ENCODE measurements at regions not wholly inside any gene's neighbourhood (a gene's known extent, or its start where the extent isn't known, plus 50 kb on each side); places are given as distances from the start of the nearest gene placed in this dataset.

DNA sequence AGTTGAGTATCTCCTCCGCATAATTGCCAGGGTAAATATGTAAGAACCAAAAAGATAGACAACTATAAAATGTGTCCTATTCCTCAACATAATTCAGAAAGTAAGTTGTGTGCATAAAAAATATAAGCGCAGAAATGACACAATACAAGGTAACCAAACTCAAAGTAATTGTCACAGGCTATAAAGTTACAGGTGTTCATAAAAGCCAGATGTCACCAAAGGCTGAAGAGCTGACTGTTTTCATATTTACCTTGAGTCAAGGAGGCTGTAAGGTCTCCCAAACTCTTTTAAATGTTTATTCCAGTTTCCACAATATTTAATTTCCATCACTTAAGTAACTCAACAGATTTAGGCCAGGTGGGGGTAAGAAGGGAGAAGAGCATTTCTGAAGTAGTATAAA is 192.2 kb upstream of the MARCKS start:
- ATAC-seq (no peak), DNase-seq (ENCODE audit: low read depth, low spot score) (no peak)
- H3K4me3 ChIP-seq (replicated peaks in 1 of 2; ENCODE audit: low read depth in 1 of 2, low read length in 2 of 2), result no peak overlapping the region
- H3K27ac ChIP-seq (ENCODE audit: low read depth, low read length), result no peak overlapping the region
- POLR2A ChIA-PET, result no interaction called here
- BruUV-seq (replicated peaks), result no TSS peak
- H3K9ac ChIP-seq (ENCODE audit: low read length), result no peak overlapping the region
- RAD21 ChIA-PET (ENCODE audit: low non-redundant PET in 1 of 2, low total read pairs in 2 of 2, uncharacterized antibody in 2 of 2, unreplicated experiment in 2 of 2), result interaction anchor here in 1 of 2 experiments (0.6 kb wide), 1 partner anchor 50 kb away, joined by 4 read pairs; no protein-coding TSS in a partner anchor
- intact Hi-C loops (cut with micrococcal nuclease), result no loop called here
- no peak overlapping the region for H2AFZ ChIP-seq (ENCODE audit: low read depth, low read length, poor library complexity, severe bottlenecking)
- H3K4me2 ChIP-seq (ENCODE audit: low read length), result no peak overlapping the region
- no peaks in the 10 kb centered on the region for H3K4me1 ChIP-seq (ENCODE audit: control insufficient read depth in 1 of 2, insufficient read depth in 2 of 2, low read length in 2 of 2)
- no peaks in the 10 kb centered on the region for H3K79me2 ChIP-seq (ENCODE audit: insufficient read depth, low read length)
- H3K9me2 ChIP-seq (ENCODE audit: insufficient read depth), result no peaks in the 10 kb centered on the region
- no peaks in the 10 kb centered on the region for H4K20me1 ChIP-seq (ENCODE audit: insufficient read depth)
- no peaks in the 10 kb centered on the region for H3K27me3 ChIP-seq (ENCODE audit: insufficient read depth, low read length)
- TF ChIP-seq RAD21 (IDR thresholded peaks at IDR 0.05; ENCODE audit: low read depth) (no peak), SP1 (IDR thresholded peaks at IDR 0.05; ENCODE audit: low read depth) (no peak), YY1 (IDR thresholded peaks at IDR 0.05; ENCODE audit: extremely low read depth, insufficient replicate concordance, low read depth, low read length) (no peak), ZFX (IDR thresholded peaks at IDR 0.05) (no peak), POLR2AphosphoS5 (IDR thresholded peaks at IDR 0.05; ENCODE audit: low read depth, low read length) (no peak), EZH2 (IDR thresholded peaks at IDR 0.05) (no peak), ELF1 (IDR thresholded peaks at IDR 0.05; ENCODE audit: borderline replicate concordance, low read depth) (no peak), SIN3A (IDR thresholded peaks at IDR 0.05; ENCODE audit: low read depth) (no peak), ZNF274 (IDR thresholded peaks at IDR 0.05; ENCODE audit: low read depth, low read length) (no peak), FOSL1 (IDR thresholded peaks at IDR 0.05; ENCODE audit: low read depth) (no peak), POLR2A (IDR thresholded peaks at IDR 0.05; ENCODE audit: borderline replicate concordance, extremely low read depth, insufficient read depth, insufficient read length) (no peak)
- TF ChIP-seq, protein P1, sequence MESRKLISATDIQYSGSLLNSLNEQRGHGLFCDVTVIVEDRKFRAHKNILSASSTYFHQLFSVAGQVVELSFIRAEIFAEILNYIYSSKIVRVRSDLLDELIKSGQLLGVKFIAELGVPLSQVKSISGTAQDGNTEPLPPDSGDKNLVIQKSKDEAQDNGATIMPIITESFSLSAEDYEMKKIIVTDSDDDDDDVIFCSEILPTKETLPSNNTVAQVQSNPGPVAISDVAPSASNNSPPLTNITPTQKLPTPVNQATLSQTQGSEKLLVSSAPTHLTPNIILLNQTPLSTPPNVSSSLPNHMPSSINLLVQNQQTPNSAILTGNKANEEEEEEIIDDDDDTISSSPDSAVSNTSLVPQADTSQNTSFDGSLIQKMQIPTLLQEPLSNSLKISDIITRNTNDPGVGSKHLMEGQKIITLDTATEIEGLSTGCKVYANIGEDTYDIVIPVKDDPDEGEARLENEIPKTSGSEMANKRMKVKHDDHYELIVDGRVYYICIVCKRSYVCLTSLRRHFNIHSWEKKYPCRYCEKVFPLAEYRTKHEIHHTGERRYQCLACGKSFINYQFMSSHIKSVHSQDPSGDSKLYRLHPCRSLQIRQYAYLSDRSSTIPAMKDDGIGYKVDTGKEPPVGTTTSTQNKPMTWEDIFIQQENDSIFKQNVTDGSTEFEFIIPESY (IDR thresholded peaks at IDR 0.05; ENCODE audit: extremely low read depth, insufficient replicate concordance, low read length), result no peak
- TF ChIP-seq, protein P2, sequence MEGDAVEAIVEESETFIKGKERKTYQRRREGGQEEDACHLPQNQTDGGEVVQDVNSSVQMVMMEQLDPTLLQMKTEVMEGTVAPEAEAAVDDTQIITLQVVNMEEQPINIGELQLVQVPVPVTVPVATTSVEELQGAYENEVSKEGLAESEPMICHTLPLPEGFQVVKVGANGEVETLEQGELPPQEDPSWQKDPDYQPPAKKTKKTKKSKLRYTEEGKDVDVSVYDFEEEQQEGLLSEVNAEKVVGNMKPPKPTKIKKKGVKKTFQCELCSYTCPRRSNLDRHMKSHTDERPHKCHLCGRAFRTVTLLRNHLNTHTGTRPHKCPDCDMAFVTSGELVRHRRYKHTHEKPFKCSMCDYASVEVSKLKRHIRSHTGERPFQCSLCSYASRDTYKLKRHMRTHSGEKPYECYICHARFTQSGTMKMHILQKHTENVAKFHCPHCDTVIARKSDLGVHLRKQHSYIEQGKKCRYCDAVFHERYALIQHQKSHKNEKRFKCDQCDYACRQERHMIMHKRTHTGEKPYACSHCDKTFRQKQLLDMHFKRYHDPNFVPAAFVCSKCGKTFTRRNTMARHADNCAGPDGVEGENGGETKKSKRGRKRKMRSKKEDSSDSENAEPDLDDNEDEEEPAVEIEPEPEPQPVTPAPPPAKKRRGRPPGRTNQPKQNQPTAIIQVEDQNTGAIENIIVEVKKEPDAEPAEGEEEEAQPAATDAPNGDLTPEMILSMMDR (IDR thresholded peaks at IDR 0.05 in 2 of 3, conservative IDR thresholded peaks at IDR 0.05 in 1 of 3; ENCODE audit: borderline replicate concordance in 1 of 3, insufficient read depth in 1 of 3, low read depth in 2 of 3, low read length in 2 of 3), result no peak
- TF ChIP-seq, protein P3, sequence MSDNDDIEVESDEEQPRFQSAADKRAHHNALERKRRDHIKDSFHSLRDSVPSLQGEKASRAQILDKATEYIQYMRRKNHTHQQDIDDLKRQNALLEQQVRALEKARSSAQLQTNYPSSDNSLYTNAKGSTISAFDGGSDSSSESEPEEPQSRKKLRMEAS (IDR thresholded peaks at IDR 0.05), result no peak
- no peaks in the 10 kb centered on the region for H3K36me3 ChIP-seq (ENCODE audit: control insufficient read depth in 1 of 2, insufficient read depth in 2 of 2, low read length in 2 of 2)
- CTCF ChIA-PET, result no interaction called here
- H3K9me3 ChIP-seq (ENCODE audit: control insufficient read depth in 1 of 2, insufficient read depth in 1 of 2, low read depth in 1 of 2, low read length in 2 of 2), result no peaks in the 10 kb centered on the region
